LNCAP (cell line): ENCODE measurements at regions not wholly inside any gene's neighbourhood (a gene's known extent, or its start where the extent isn't known, plus 50 kb on each side); places are given as distances from the start of the nearest gene placed in this dataset.

Source experiments
- TF ChIP-seq, protein P1 (sequence below): fragments of 450-650 bp; IDR thresholded peaks from 2 replicates; pipeline ENCODE4 v1.5.1; 2017; ENCODE audit warnings: mild to moderate bottlenecking

DNA sequence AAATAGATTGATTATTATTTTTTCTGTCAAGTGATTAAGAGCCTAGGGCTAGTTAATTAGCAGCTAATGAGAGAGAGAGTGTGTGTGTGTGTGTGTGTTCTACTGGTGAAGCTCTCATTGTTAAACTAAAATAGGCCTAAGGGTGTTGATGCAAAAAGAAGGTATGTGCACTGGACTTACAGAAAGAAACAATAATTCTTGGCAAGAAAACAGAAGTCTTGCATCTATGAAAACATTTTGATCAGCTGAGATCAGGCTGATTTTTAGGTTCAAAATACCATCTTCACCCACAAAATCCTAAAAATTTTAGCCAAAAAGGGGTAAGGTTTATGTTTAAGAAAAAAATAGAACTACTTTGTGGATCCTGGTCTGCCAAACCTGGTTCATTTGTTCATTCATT, 106.5 kb downstream of the POSTN start:
- TF ChIP-seq, protein P1, sequence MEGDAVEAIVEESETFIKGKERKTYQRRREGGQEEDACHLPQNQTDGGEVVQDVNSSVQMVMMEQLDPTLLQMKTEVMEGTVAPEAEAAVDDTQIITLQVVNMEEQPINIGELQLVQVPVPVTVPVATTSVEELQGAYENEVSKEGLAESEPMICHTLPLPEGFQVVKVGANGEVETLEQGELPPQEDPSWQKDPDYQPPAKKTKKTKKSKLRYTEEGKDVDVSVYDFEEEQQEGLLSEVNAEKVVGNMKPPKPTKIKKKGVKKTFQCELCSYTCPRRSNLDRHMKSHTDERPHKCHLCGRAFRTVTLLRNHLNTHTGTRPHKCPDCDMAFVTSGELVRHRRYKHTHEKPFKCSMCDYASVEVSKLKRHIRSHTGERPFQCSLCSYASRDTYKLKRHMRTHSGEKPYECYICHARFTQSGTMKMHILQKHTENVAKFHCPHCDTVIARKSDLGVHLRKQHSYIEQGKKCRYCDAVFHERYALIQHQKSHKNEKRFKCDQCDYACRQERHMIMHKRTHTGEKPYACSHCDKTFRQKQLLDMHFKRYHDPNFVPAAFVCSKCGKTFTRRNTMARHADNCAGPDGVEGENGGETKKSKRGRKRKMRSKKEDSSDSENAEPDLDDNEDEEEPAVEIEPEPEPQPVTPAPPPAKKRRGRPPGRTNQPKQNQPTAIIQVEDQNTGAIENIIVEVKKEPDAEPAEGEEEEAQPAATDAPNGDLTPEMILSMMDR, result no peak

DNA sequence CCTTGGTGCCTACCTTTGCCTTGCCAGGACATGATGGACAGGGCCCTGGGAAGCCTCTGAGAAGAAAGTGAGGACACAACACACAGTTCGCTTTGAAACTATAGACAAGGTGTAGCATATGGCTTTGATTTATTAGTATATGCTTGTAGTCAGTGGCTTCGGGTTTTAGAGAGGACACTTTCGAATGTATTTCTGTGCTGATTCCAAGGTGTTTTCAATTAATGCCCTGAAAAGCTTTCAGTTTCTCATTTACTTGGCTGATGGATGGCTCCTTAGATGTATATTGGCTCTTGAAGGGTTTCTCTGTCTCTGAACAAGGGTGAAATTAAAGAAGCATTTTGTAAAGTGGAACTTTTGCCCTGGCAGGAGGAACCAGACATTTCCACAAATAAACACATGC, 106.9 kb downstream of the POSTN start:
- TF ChIP-seq, protein P1, result no peak

DNA sequence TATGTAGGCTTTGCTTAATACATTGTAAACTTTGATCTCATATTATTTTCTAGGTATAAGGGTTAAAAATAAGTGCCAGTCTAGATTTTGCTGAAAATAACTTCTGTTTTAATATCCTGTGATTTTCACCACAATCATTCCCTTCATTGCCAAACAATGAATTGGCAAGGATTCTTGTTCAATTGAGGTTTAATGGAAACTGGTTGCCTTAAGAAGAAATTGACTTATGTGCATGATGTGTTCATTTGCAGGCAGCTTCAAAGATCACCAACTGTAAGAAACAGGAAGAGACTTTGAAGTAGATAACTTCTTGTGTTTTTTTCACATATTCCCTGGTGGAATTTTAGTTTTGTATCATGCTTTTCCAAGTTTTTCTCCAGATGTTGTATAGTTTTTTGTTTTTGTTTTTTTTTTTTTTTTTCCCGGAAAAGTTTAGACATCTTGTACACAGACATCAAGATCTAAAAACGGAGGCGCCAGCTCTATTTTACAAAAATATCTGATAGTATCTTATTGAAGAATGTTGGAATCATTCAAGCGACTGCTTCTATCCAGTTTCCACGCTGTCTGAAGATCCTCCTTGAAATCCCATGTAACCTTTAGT, 108.3 kb downstream of the POSTN start:
- TF ChIP-seq, protein P1, result no peak

DNA sequence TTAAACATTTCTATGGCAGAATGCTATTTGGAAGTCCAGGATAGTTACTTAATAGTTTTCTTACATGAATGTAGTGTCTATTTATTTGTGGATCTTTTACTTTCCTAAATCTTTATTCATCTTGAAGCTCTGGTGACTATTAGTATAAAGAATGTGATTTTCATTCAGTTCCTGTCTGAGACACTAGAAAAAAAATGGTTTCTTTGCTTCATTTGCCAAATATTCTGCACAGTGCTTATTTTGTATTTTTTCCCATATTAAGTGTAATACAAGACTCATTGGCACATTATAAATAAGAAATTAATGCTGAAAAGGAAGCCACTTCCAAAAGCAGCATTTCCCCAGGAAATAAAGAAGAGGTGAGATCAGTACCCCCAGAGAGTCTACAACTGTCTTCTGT, 109.8 kb downstream of the POSTN start:
- TF ChIP-seq, protein P1, result no peak

DNA sequence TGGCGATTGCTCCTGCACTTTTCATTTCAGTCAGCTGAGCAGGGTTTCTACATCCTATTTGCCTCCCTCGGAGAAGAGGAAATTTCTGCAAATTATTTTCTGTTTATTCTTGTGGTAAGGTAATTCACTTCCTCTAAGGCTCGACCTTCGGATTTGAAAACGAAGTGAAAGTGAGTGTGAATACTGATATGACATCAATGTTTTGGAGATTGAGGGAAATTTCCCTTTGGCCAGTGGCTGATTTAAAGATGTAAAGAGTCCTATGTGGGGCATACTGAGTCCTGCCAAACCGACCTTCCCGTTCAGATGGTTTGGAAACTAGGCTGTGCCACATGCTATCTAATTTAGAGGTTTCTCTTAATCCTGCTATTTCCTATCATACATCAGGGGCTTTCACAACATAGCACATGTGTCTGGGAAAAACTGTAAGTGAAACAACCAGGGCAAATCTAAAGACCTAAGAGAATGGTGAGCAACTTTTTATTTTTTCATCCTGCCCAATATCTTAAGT, 112.3 kb downstream of the POSTN start:
- TF ChIP-seq, protein P1, result no peak

DNA sequence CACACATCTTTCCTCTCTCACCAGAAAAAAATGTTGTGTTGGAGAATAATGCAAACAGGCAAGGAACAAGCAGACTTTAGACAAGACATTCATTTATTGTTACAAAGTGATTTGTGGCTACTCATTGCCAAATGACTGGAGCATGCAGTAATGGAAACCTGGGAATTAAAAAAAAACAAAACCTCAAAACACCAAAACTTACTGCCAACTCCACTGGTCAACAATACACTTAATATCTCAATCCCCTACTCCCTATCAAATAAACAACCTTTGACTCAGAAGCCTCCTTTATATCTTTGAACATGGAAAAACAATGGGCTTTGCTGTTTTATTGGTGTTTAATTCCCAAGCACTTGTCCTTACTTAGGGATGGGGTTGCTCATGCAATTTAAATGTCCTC, 112.8 kb downstream of the POSTN start:
- TF ChIP-seq, protein P1, result no peak

DNA sequence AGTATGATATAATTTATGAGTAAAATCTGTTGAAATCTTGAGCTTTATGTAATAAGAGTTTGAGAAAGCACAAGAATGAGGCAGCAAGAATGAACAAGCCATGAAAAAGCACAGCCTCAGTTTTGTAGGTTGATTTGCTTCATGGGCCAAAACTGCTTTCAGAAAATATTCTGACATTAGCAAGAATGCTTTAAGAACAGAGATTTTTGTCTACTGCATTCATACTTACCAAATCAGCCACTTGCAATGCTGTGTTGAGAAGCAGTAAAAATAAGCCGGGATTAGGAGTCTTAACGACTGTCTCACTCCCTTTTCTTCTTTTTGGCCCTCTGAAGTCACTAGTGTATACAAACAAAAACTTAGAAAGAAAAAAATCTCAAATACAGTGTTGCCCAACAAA, 114.5 kb downstream of the POSTN start:
- TF ChIP-seq, protein P1, result no peak

DNA sequence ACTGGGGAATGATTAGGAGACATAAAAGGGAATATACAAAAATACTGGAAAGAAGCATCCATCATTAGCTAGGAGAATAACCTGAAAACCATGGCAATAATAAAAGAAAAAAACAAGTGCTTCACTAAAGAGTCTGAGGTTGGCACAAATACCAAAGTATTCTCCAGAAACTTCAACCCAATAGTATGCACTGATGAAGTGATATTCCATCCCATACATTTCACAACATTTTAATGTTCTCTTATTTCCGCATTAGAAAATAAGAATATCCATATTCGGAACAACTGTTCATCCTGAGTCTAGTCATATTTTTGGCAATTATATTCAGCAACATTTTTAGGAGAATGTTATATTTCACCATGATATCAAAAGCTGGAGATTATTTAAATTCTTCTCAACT, 116.2 kb downstream of the POSTN start:
- TF ChIP-seq, protein P1, result no peak
